ENCODE measurements at regions not wholly inside any gene's neighbourhood (a gene's known extent, or its start where the extent isn't known, plus 50 kb on each side); places are given as distances from the start of the nearest gene placed in this dataset.

DNA sequence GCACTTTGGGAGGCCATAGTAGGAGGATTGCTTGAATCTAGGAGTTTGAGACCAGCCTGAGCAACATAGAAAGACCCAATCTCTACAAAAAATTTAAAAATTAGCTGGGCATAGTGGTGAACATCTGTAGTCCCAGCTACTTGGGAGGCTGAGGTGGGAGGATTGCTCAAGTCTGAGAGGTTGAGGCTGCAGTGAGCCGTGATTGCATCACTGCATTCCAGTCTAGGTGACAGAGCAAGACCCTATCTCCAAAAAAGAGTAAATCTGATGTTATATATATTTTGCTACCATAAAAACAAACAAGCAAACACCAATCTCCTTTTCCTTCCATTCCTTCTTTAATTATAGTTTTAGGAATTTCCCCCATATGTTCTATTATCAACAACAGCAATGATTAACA, 74.2 kb upstream of the RNU6-1 start:
- H3K4me3 ChIP-seq (ENCODE audit: low read depth, low read length): no peak overlapping the region
- DNase-seq (ENCODE audit: low read depth): no peak
- TF ChIP-seq, protein P1, sequence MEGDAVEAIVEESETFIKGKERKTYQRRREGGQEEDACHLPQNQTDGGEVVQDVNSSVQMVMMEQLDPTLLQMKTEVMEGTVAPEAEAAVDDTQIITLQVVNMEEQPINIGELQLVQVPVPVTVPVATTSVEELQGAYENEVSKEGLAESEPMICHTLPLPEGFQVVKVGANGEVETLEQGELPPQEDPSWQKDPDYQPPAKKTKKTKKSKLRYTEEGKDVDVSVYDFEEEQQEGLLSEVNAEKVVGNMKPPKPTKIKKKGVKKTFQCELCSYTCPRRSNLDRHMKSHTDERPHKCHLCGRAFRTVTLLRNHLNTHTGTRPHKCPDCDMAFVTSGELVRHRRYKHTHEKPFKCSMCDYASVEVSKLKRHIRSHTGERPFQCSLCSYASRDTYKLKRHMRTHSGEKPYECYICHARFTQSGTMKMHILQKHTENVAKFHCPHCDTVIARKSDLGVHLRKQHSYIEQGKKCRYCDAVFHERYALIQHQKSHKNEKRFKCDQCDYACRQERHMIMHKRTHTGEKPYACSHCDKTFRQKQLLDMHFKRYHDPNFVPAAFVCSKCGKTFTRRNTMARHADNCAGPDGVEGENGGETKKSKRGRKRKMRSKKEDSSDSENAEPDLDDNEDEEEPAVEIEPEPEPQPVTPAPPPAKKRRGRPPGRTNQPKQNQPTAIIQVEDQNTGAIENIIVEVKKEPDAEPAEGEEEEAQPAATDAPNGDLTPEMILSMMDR (IDR thresholded peaks at IDR 0.05; ENCODE audit: insufficient read depth, low read length): no peak

DNA sequence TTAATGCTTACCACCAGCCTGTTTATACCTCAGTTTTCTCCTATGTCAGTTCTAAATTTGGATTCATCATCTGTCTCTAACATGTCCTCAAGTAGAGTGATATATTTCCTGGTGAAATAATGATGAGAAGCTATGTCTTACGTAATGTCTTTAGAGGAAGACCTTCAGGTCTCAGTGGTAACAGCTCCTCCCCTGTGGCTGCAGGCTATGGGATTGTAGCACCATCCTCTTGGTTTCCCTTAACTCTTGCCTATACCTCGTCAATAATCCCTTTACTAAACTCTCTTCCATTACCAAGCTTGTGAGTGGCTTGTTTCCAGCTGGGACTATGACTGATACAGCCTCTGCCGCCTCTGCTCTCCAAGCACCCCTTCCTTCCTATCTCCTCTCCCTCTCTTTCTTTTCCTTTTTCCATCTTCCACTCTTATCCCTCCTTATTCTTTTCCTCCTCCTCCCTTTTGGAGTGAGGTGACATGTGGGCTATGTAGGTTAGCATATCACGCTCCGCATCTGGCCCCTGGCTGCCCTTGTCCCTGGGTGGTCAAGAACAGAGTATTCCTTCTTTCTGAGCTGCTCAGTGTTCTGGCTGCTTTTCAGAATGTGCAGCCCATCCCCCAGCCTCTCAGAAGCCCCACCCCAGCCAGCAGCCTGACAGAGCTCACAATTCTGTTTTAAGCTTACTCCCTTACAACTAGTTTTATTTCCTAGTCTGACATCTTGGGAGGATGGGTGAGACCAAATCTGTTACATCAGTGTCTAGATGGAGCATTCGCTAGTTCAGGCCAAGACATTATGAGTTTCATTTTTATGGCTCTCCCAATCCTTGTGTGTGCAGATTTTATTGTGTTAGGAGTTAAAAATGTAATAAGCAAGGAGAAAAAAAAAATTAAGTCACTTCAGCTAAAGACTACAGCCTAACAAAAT, 75.0 kb upstream of the RNU6-1 start:
- TF ChIP-seq, protein P1 (IDR thresholded peaks at IDR 0.05; ENCODE audit: insufficient read depth, low read length): no peak
- no peak overlapping the region for H3K4me3 ChIP-seq (ENCODE audit: low read depth, low read length)
- peak; percentile 73 for DNase-seq (ENCODE audit: low read depth)

DNA sequence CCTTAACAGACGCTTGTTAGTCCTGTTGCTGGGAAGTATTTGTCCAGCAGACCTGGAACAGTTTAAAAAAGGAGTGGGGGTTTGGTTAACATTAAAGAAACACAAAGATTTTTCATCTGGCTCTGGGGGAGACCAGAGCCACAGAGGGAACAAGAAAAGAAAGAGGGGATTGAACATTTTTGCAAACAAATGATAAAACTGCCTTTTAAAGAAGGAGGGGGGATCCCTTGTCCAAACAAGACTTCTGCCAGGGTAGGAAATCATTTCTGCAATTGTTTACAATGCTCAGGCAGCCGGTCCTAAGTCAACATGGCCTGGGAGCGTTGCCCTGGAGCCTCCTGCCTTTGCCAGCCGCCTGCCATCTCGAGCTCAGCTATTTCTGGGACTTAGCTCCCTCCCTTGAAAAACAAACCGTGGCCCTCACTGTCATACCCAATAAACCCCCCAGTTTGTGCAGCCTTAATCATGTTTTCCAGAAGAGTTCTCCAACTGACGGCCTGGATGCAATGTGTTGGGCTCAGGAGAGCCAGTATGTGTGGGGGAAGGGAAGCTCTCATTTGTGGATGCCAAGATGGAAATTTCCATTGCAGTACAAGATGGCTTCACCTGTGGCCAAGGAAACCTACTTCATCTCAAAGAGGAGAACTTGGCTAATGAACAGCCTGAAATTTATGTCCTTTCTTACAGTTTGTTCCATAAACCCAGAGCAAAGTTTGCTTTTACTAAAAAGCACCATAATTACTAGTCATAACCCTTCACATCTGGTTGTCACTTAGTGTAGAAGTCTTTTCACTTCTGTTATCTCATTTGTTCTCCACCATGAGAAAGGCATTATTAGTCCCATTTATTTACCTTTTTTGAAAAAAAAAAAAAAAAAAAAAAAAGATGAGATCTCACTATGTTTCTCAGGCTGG, 75.9 kb upstream of the RNU6-1 start:
- no peak overlapping the region for H3K4me3 ChIP-seq (ENCODE audit: low read depth, low read length)
- TF ChIP-seq, protein P1 (IDR thresholded peaks at IDR 0.05; ENCODE audit: insufficient read depth, low read length): no peak
- peak; percentile 79 for DNase-seq (ENCODE audit: low read depth)

DNA sequence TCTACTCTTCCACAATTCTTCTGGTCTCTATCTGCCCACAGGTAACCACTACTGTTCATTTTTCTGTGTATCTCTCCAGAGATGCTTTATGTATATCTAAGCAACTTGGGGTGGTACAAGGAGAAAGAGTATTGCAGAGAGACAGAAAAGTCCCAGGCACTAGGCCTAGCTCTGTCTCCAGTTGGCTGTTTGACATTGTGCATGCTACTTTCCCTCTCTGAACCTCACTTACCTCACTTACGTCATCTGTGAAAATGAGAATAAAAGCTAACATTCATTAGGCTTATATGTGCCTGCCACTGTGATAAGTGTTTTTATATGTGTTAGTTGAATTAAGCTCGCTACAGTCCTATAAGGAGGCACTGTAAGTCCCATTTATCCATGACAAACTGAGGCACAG, 76.7 kb upstream of the RNU6-1 start:
- no peak overlapping the region for H3K4me3 ChIP-seq (ENCODE audit: low read depth, low read length)
- no peak for DNase-seq (ENCODE audit: low read depth)
- TF ChIP-seq, protein P1 (IDR thresholded peaks at IDR 0.05; ENCODE audit: insufficient read depth, low read length): no peak

DNA sequence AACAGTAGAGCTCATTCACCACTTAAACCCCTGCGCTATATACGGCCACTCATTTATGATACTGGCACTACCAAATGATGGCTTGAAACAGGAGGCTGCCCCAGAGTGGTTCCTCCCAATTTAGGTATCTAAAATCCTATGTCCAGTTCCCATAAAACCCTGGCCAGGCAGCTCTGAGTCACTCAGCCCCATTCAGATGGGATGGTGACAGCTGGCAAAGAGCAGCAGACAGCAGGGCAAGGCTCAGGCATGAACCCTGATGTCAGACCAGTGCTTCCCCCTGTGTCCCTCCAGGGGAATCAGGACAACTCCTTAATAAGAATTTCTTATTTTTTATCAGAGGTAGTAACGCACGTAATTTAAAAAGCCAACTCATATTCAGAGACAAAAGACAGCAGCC, 77.2 kb upstream of the RNU6-1 start:
- no peak overlapping the region for H3K4me3 ChIP-seq (ENCODE audit: low read depth, low read length)
- peak; percentile 45 for DNase-seq (ENCODE audit: low read depth)

DNA sequence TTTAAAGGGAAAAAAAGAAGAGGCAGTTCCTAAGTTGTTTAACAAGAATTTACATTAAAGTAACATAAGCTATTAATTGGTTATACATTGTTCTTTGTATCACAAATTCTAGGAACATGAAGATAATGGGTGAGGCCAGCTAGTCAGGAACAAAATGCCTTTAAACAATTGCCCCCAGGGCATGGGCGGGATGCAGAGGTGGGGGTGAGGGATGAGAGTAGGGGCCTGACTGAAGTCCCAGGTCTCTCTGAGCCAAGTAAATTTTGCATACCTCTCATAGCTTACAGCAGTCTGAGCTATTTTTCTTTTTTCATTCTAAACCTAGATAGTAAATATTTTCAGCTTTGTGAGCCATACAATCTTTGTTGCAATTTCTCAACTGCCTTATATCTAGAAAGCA, 77.8 kb upstream of the RNU6-1 start:
- H3K4me3 ChIP-seq (ENCODE audit: low read depth, low read length): no peak overlapping the region
- TF ChIP-seq, protein P1 (IDR thresholded peaks at IDR 0.05; ENCODE audit: insufficient read depth, low read length): no peak
- DNase-seq (ENCODE audit: low read depth): peak; percentile 25

More for the DNA sequence above, 77.2 kb upstream of the RNU6-1 start:
- TF ChIP-seq, protein P1 (IDR thresholded peaks at IDR 0.05; ENCODE audit: insufficient read depth, low read length): no peak
